ENCODE measurements at regions not wholly inside any gene's neighbourhood (a gene's known extent, or its start where the extent isn't known, plus 50 kb on each side); places are given as distances from the start of the nearest gene placed in this dataset.

- DNase-seq (ENCODE audit: insufficient read length, low spot score) = no peak
- TF ChIP-seq CTCF (IDR thresholded peaks at IDR 0.05; ENCODE audit: insufficient read depth, missing control alignments) = no peak
- FAIRE-seq = no peak
These were observed 264.0 kb downstream of the ETS1 start for GRCh38 chr11:128323381-128323780.

- FAIRE-seq = no peak
- DNase-seq (ENCODE audit: insufficient read length, low spot score) = no peak
- TF ChIP-seq CTCF (IDR thresholded peaks at IDR 0.05; ENCODE audit: insufficient read depth, missing control alignments) = no peak
These were observed 268.4 kb downstream of the ETS1 start for GRCh38 chr11:128318856-128319474.

- TF ChIP-seq CTCF (IDR thresholded peaks at IDR 0.05; ENCODE audit: insufficient read depth, missing control alignments) = no peak
- no peak for FAIRE-seq
- no peak for DNase-seq (ENCODE audit: insufficient read length, low spot score)
These were observed 270.7 kb downstream of the ETS1 start for GRCh38 chr11:128316541-128317227.

GRCh38 chr11:128315933-128316332 lies 271.4 kb downstream of the ETS1 start:
- no peak for TF ChIP-seq CTCF (IDR thresholded peaks at IDR 0.05; ENCODE audit: insufficient read depth, missing control alignments)
- no peak for DNase-seq (ENCODE audit: insufficient read length, low spot score)
- no peak for FAIRE-seq

GRCh38 chr11:128313931-128314330 lies 273.4 kb downstream of the ETS1 start:
- DNase-seq (ENCODE audit: insufficient read length, low spot score) = no peak
- FAIRE-seq = no peak
- TF ChIP-seq CTCF (IDR thresholded peaks at IDR 0.05; ENCODE audit: insufficient read depth, missing control alignments) = no peak

- TF ChIP-seq CTCF (IDR thresholded peaks at IDR 0.05; ENCODE audit: insufficient read depth, missing control alignments) = no peak
- DNase-seq (ENCODE audit: insufficient read length, low spot score) (no peak), FAIRE-seq (no peak)
These were observed 275.3 kb downstream of the ETS1 start for GRCh38 chr11:128311742-128312719.
